AG09319 (cell line): ENCODE measurements at regions not wholly inside any gene's neighbourhood (a gene's known extent, or its start where the extent isn't known, plus 50 kb on each side); places are given as distances from the start of the nearest gene placed in this dataset.
"Not testable (repeated sequence)": the region's sequence is repeated elsewhere in the genome, so short reads cannot be mapped to it uniquely, and the experiment has no call there.

Experiments
- DNase-seq: peaks from one replicate; pipeline ENCODE4 v3.0.0-alpha.2; 2010; ENCODE audit warnings: low read depth; ENCODE audit errors: extremely low read depth
- CTCF ChIP-seq: IDR thresholded peaks from 2 replicates; pipeline ENCODE4 v1.5.1; 2011; ENCODE audit warnings: low read depth, mild to moderate bottlenecking, inconsistent platforms, low read length, moderate library complexity

- no peak for TF ChIP-seq CTCF
- no peak for DNase-seq
Observed at GRCh38 chr4:123600987-123601904, 204.7 kb downstream of the SPRY1 start.

- no peak for TF ChIP-seq CTCF
- no peak for DNase-seq
Observed at GRCh38 chr4:123602007-123602406, 205.4 kb downstream of the SPRY1 start.

GRCh38 chr4:123603165-123603564 is 206.6 kb downstream of the SPRY1 start:
- TF ChIP-seq CTCF: no peak
- DNase-seq: no peak

GRCh38 chr4:123605797-123606196 is 209.2 kb downstream of the SPRY1 start:
- DNase-seq: not testable (repeated sequence)

GRCh38 chr4:123606336-123606735 is 209.7 kb downstream of the SPRY1 start:
- DNase-seq: no peak
- TF ChIP-seq CTCF: no peak

- no peak for DNase-seq
- TF ChIP-seq CTCF: no peak
Observed at GRCh38 chr4:123606946-123607542, 210.4 kb downstream of the SPRY1 start.

GRCh38 chr4:123609829-123610228 is 213.2 kb downstream of the SPRY1 start:
- DNase-seq: no peak
- no peak for TF ChIP-seq CTCF
